HEK293 (cell line): ENCODE measurements at regions not wholly inside any gene's neighbourhood (a gene's known extent, or its start where the extent isn't known, plus 50 kb on each side); places are given as distances from the start of the nearest gene placed in this dataset.

Source experiments
- CTCF ChIA-PET: fragments of 350-600 bp; formaldehyde crosslinking; extraction: SDS; loops from one replicate; lab custom pipeline; 2021; ENCODE audit warnings: antibody characterized with exemption; lab: Yijun Ruan, JAX
- POLR2A ChIA-PET: fragments of 300-600 bp; formaldehyde crosslinking; extraction: SDS; loops from one replicate; lab custom pipeline; 2020; ENCODE audit warnings: antibody characterized with exemption, inconsistent platforms; lab: Yijun Ruan, JAX
- H3K27ac ChIP-seq: fragments of 200-500 bp; sonication (Bioruptor generic); 2 replicates; pipeline ENCODE4 v1.5.1; 2014; ENCODE audit warnings: low read depth, low read length, control low read depth, inconsistent platforms; ENCODE audit errors: extremely low read depth
- H3K36me3 ChIP-seq, 2 experiments: fragments of 200-500 bp in 1 of 2; sonication (Bioruptor generic) in 1 of 2; 1 replicate in 1 of 2; 2 replicates in 1 of 2; pipeline ENCODE4 v1.5.1; 2014 to 2017; ENCODE audit warnings: inconsistent platforms in 2 of 2, low read length in 2 of 2; ENCODE audit not compliant: control insufficient read depth in 2 of 2, insufficient read depth in 1 of 2
- H3K4me1 ChIP-seq: fragments of 200-500 bp; sonication (Bioruptor generic); 2 replicates; pipeline ENCODE4 v1.5.1; 2014; ENCODE audit warnings: mild to moderate bottlenecking, low read length, inconsistent platforms; ENCODE audit not compliant: control insufficient read depth, insufficient read depth
- H3K4me3 ChIP-seq: 2 replicates; pipeline ENCODE4 v1.5.1; 2011; ENCODE audit warnings: low read depth, mild to moderate bottlenecking, control low read depth, low read length, moderate library complexity
- H3K9me3 ChIP-seq: fragments of 200-500 bp; sonication (Bioruptor generic); 2 replicates; pipeline ENCODE4 v1.5.1; 2014; ENCODE audit warnings: low read depth, low read length, inconsistent platforms; ENCODE audit not compliant: control insufficient read depth, insufficient read depth
- MEIS1 ChIP-seq: sonication (generic); formaldehyde crosslinking; IDR thresholded peaks from 2 replicates; pipeline ENCODE4 v1.8.1; 2022; ENCODE audit warnings: missing genetic modification reagents, mild to moderate bottlenecking, borderline replicate concordance
- MYNN ChIP-seq: fragments of 450-650 bp; formaldehyde crosslinking; IDR thresholded peaks from 2 replicates; pipeline ENCODE4 v1.5.1; 2016; ENCODE audit warnings: missing biosample characterization, missing genetic modification characterization, borderline replicate concordance
- OVOL3 ChIP-seq: fragments of 450-650 bp; formaldehyde crosslinking; IDR thresholded peaks from 2 replicates; pipeline ENCODE4 v1.5.1; 2016; ENCODE audit warnings: missing biosample characterization, missing genetic modification characterization
- PRDM4 ChIP-seq: fragments of 450-650 bp; formaldehyde crosslinking; IDR thresholded peaks from 2 replicates; pipeline ENCODE4 v1.5.1; 2017; ENCODE audit warnings: missing biosample characterization, missing genetic modification characterization
- REST ChIP-seq: fragments of 450-650 bp; formaldehyde crosslinking; IDR thresholded peaks from 2 replicates; pipeline ENCODE4 v1.5.1; 2016; ENCODE audit warnings: missing biosample characterization, missing genetic modification characterization
- SCRT2 ChIP-seq: fragments of 450-650 bp; formaldehyde crosslinking; IDR thresholded peaks from 2 replicates; pipeline ENCODE4 v1.5.1; 2016; ENCODE audit warnings: missing biosample characterization, missing genetic modification characterization
- SP7 ChIP-seq: fragments of 450-650 bp; formaldehyde crosslinking; IDR thresholded peaks from 2 replicates; pipeline ENCODE4 v1.5.1; 2016; ENCODE audit warnings: missing biosample characterization, missing genetic modification characterization
- ZBTB7A ChIP-seq: fragments of 450-650 bp; formaldehyde crosslinking; IDR thresholded peaks from 2 replicates; pipeline ENCODE4 v1.5.1; 2016; ENCODE audit warnings: low read depth, missing biosample characterization, missing genetic modification characterization
- ZFHX2 ChIP-seq: fragments of 450-650 bp; formaldehyde crosslinking; conservative IDR thresholded peaks from 2 replicates; pipeline ENCODE4 v1.5.1; 2016; ENCODE audit warnings: missing biosample characterization, missing genetic modification characterization
- ZNF114 ChIP-seq: fragments of 450-650 bp; formaldehyde crosslinking; IDR thresholded peaks from 2 replicates; pipeline ENCODE4 v1.5.0; 2017; ENCODE audit warnings: missing biosample characterization, missing genetic modification characterization
- ZNF140 ChIP-seq: fragments of 450-650 bp; formaldehyde crosslinking; IDR thresholded peaks from 2 replicates; pipeline ENCODE4 v1.5.1; 2016; ENCODE audit warnings: missing biosample characterization, missing genetic modification characterization
- ZNF155 ChIP-seq: fragments of 450-650 bp; formaldehyde crosslinking; IDR thresholded peaks from 2 replicates; pipeline ENCODE4 v1.5.1; 2016; ENCODE audit warnings: missing biosample characterization, missing genetic modification characterization
- ZNF169 ChIP-seq: fragments of 450-650 bp; formaldehyde crosslinking; IDR thresholded peaks from 2 replicates; pipeline ENCODE4 v1.5.1; 2016; ENCODE audit warnings: missing biosample characterization, missing genetic modification characterization
- ZNF202 ChIP-seq: fragments of 450-650 bp; formaldehyde crosslinking; IDR thresholded peaks from 2 replicates; pipeline ENCODE4 v1.5.1; 2016; ENCODE audit warnings: missing biosample characterization, missing genetic modification characterization, borderline replicate concordance
- ZNF274 ChIP-seq, 2 experiments: fragments of 200-500 bp in 1 of 2; fragments of 450-650 bp in 1 of 2; sonication (Bioruptor generic) in 1 of 2; formaldehyde crosslinking in 1 of 2; IDR thresholded peaks; 2 replicates each; pipeline versions ENCODE4 v1.5.1 to v1.6.1; 2014 to 2016; ENCODE audit warnings: borderline replicate concordance in 1 of 2, inconsistent platforms in 1 of 2, low read length in 1 of 2, missing biosample characterization in 1 of 2, missing genetic modification characterization in 1 of 2
- ZNF341 ChIP-seq: fragments of 450-650 bp; formaldehyde crosslinking; IDR thresholded peaks from 2 replicates; pipeline ENCODE4; 2016; ENCODE audit warnings: low read depth, missing biosample characterization, missing genetic modification characterization
- ZNF350 ChIP-seq: fragments of 450-650 bp; formaldehyde crosslinking; IDR thresholded peaks from 2 replicates; pipeline ENCODE4 v1.5.0; 2017; ENCODE audit warnings: missing biosample characterization, mild to moderate bottlenecking, missing genetic modification characterization
- ZNF398 ChIP-seq: fragments of 450-650 bp; formaldehyde crosslinking; IDR thresholded peaks from 2 replicates; pipeline ENCODE4 v1.5.1; 2017; ENCODE audit warnings: missing biosample characterization, missing genetic modification characterization
- ZNF530 ChIP-seq: fragments of 450-650 bp; formaldehyde crosslinking; IDR thresholded peaks from 2 replicates; pipeline ENCODE4 v1.5.1; 2016; ENCODE audit warnings: low read depth, missing biosample characterization, missing genetic modification characterization
- ZNF560 ChIP-seq: fragments of 450-650 bp; formaldehyde crosslinking; IDR thresholded peaks from 2 replicates; pipeline ENCODE4 v1.5.1; 2017; ENCODE audit warnings: missing biosample characterization, missing genetic modification characterization, borderline replicate concordance
- ZNF600 ChIP-seq: fragments of 450-650 bp; formaldehyde crosslinking; IDR thresholded peaks from 2 replicates; pipeline ENCODE4 v1.5.1; 2016; ENCODE audit warnings: missing biosample characterization, missing genetic modification characterization
- ZNF658 ChIP-seq: fragments of 450-650 bp; formaldehyde crosslinking; IDR thresholded peaks from 2 replicates; pipeline ENCODE4; 2016; ENCODE audit warnings: missing biosample characterization, missing genetic modification characterization
- ZXDB ChIP-seq: fragments of 450-650 bp; formaldehyde crosslinking; IDR thresholded peaks from 2 replicates; pipeline ENCODE4 v1.5.1; 2016; ENCODE audit warnings: missing biosample characterization, missing genetic modification characterization

GRCh38 chr22:27207907-27208306, 550.5 kb downstream of the MIAT start (continued):
- TF ChIP-seq ZNF169 = no peak
- TF ChIP-seq ZNF140 (tag by site-specific recombination) = no peak
- no peak for TF ChIP-seq ZNF350 (tag by site-specific recombination)
- TF ChIP-seq ZNF658 (tag by site-specific recombination) = no peak
- no peak for TF ChIP-seq ZNF155 (tag by site-specific recombination)
- TF ChIP-seq OVOL3 (tag by site-specific recombination) = no peak
- TF ChIP-seq ZNF202 (tag by site-specific recombination) = no peak
- no peak for TF ChIP-seq MYNN (tag by site-specific recombination)
- no peak for TF ChIP-seq ZNF398 (tag by site-specific recombination)

GRCh38 chr22:27210111-27210730, 552.8 kb downstream of the MIAT start:
- POLR2A ChIA-PET = no interaction called here
- TF ChIP-seq SP7 (tag by site-specific recombination) (no peak), ZFHX2 (peak; percentile 36), MEIS1 (CRISPR knock-in tag) (no peak), REST (tag by site-specific recombination) (no peak), ZNF341 (tag by site-specific recombination) (no peak)
- TF ChIP-seq, all 188 proteins: peak for 1
- CTCF ChIA-PET = no interaction called here
- H3K4me3 ChIP-seq = no peak overlapping the region
- peaks cover 26% of the 10 kb centered on the region for H3K4me1 ChIP-seq
- H3K9me3 ChIP-seq = no peaks in the 10 kb centered on the region
- no peaks in the 10 kb centered on the region for H3K36me3 ChIP-seq
- peak overlapping the region; percentile 19; the same call in 1 of the 2 replicates for H3K27ac ChIP-seq

GRCh38 chr22:27212102-27212501, 554.7 kb downstream of the MIAT start:
- peak overlapping the region; percentile 82 for H3K27ac ChIP-seq
- TF ChIP-seq ZNF530 (tag by site-specific recombination) (no peak), SCRT2 (no peak), MYNN (tag by site-specific recombination) (no peak), ZBTB7A (tag by site-specific recombination) (no peak), ZNF114 (tag by site-specific recombination) (no peak), ZNF274 (IDR thresholded peaks at IDR 0.05; ENCODE audit: low read length) (no peak), ZNF274 (tag by site-specific recombination; IDR thresholded peaks at IDR 0.05; ENCODE audit: borderline replicate concordance) (no peak), PRDM4 (tag by site-specific recombination) (no peak), ZXDB (no peak), ZNF560 (tag by site-specific recombination) (no peak), ZNF600 (tag by site-specific recombination) (no peak)

More at GRCh38 chr22:27212102-27212501, 554.7 kb downstream of the MIAT start:
- no peaks in the 10 kb centered on the region for H3K9me3 ChIP-seq
- ChIA-PET POLR2A (interaction anchor here (0.7 to 1.2 kb wide), 2 partner anchors 9 to 17 kb away, joined by 3 read pairs; no protein-coding TSS in a partner anchor), CTCF (interaction anchor here (0.6 to 0.9 kb wide), 2 partner anchors 9 to 51 kb away, joined by 3 to 4 read pairs; no protein-coding TSS in a partner anchor)
- H3K4me3 ChIP-seq = no peak overlapping the region
- H3K4me1 ChIP-seq = peaks cover 26% of the 10 kb centered on the region
- H3K36me3 ChIP-seq = no peaks in the 10 kb centered on the region
